ENCODE measurements at regions not wholly inside any gene's neighbourhood (a gene's known extent, or its start where the extent isn't known, plus 50 kb on each side); places are given as distances from the start of the nearest gene placed in this dataset.
"Not testable (repeated sequence)": the region's sequence is repeated elsewhere in the genome, so short reads cannot be mapped to it uniquely, and the experiment has no call there.

DNA sequence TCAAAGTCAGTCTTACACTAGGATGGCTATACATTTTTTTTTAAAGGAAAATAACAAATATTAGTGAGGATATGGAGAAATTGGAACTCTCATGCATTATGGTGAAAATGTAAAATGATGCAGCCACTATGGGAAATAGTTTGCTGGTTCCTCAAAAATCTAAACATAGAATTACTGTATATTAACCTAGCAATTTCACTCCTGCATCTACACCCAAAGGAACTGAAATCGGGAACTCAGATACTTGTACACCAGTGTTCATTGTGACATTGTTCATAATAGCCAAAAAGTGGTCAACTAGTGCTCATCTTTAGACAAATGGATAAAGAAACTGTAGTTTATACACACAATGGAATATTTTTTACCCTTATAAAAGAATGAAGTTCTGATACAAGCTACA is 110.7 kb downstream of the UTRN start:
- no peak for ATAC-seq

DNA sequence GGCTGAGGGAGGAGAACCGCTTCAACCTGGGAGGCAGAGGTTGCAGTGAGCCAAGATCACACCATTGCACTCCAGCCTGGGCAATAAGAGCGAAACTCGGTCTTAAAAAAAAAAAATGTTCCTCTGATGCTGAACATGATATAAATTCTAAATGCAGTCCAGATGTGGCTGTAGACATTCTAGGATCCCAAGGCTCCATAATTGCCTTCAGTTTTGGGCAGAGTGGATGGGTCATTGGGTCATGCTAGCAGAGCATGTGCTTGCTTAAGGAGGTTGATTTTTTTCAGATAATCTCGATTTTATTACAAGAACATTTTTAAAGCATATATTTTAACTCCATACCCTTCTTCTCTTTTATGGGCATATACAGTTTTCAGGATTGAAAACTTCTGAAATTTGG is 112.0 kb downstream of the UTRN start:
- no peak for ATAC-seq

DNA sequence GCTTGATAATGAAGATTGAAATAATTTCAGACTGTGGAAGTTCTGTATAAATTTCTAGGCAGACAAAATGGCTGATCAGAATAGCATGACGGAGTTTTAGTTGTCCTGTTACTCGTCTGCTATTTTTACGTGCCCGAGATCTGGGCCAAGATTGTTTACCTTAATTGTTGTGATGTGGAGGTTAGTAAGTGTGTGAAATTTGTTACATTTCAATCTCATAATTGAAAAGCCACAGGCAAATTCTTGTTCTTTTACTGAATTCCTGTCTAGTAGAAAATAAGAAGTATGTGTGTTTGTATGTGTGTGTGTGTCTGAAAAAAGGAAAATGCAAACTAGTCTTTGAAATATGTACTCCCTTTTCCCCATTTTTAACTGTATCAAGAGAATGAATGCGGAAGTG is 115.2 kb downstream of the UTRN start:
- no peak for ATAC-seq

DNA sequence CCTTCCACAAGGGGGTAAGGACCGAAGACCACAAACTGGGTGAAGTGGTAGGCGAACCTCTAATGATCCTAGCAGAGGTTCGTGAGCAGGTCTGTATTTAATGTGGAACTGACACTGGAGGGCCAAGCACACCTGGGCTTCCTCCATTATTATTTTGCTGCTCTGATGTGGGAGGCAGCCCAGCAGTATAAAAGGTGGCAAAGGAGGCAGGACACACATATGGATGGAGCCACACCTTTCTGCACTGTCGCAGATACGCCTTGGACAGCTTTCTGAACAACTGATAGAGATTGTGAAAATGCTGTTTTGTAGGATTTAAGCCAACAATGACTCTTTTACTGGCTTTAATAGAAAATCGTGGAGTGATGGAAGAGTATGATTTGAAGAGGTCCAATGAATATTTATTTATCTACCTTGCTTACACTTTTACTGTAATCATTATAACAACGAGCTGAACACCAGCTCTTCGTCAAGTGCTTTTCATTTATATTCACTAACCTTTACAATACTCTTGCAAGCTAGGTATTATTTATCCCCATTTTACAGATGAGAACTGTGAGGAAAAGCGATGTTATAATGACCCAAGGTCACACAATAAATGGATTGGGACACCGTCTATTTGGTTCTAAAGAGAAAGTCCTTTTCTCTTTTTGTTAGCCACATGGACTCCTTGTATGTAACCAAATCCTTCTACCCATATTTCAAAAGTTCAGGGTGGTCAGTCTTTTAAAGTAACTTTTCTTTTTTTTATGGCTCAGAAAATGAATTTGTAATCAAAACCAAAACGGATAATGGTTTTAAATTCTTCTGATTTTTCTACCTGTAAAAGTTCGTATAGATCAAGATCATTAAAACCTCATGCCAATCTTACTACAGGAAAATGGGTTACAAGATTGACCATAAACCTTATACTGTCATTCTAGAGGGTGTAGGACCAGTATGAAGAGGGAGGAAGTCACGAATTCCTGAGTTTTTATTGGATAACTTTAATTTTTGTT is 116.9 kb downstream of the UTRN start:
- no peak for ATAC-seq

DNA sequence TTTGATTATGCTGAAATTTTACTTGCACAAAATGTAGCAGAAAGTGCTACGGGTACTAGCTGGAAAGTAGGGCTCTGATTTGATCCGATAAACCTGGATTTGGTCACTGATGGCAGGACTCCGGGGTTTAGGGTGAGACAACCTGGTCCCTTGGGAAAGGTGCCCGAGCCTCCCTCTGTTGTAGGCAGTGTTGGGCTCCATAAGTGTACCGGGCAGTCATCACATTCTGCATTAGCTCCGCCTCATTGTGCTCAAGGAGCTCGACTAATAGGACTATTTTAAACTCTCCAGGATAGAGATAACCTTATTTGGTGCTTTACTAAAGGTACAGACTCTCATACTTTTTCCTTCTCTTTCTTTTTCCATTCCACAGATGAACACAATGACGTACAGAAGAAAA is 117.6 kb downstream of the UTRN start:
- ATAC-seq: no peak

DNA sequence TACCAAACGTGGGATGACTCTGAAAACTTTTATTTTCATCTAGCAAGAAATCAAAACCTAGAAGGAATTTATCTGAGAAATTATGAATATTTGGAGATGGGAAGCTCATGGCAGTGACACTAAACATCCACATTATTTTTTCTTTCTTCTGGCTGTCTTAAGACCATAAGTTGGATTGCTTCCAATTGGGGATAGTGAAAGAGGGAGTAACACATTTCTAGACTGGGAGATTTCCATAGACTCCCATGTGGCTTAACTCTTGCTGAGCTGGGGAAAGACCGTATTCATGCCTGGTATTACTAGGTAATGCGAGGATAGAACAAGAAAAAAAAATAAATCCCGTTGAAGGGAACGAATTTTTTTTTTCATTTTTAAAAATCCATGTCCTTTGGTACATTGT is 120.0 kb downstream of the UTRN start:
- no peak for ATAC-seq

DNA sequence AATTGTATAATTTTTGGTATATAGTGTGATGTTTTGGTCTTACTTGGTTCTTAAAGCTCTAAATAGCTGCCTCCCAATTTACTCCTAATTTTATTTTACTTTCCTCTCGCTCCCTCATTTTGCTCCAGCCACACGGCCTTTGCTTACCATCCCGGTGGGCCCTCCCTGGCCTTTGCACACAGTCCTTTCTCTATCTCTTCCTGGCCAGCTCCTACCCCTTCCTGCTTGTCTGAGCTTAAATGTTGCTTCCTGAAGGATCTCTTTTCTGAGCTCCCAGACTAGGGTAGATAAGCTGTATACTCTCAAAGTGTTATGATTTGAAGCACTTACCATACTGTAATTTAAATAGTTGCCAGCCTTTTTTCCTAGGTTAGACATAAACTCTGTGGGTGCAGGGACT is 121.7 kb downstream of the UTRN start:
- no peak for ATAC-seq

DNA sequence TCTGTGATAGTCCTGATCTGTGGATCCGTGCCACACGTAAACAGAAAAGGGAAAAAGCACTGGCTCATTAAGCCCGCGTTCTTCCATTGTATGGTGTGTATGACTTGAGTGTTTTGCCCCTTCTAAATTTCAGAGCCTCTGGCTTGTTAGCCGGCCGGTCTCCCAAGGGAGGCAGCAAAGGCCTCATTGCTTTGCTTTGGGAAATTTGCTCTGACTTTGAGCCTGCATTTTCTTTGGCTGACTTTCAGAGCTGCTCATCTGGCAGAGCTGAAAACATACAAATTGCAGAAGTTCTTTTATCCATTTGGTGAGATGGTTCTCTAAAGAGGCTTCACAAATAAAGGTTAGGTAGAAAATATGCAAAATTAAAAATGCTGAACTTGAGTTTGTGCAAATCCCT is 123.0 kb downstream of the UTRN start:
- no peak for ATAC-seq

DNA sequence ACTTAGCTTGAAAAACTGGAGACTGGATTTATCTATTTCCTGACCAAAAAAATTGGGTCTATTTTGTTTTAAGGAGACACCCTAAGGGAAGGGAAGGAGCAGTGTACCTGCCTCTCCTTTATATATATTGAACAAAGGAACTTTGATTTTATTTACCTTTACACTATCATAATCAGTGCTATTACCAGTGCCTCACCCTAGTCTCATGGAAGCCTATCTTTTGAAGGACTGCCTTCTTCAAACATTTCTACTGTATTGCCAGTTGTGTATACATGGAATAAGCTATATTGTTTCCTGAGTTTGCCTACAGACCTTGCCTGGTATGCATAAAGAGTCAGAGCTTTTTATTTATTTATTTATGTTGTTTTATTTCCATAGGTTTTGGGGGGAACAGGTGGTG is 124.9 kb downstream of the UTRN start:
- no peak for ATAC-seq

DNA sequence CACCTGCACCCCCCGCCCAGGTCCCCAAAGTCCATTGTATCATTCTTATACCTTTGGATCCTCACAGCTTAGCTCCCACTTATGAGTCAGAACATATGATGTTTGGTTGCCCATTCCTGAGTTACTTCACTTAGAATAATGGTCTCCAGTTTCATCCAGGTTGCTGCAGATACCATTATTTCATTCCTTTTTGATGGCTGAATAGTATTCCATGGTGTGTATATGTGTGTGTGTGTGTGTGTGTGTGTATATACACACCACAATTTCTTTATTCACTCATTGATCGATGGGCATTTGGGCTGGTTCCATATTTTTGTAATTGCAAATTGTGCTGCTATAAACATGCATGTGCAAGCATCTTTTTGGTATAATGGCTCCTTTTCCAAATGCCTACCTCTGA is 125.4 kb downstream of the UTRN start:
- not testable (repeated sequence) for ATAC-seq

DNA sequence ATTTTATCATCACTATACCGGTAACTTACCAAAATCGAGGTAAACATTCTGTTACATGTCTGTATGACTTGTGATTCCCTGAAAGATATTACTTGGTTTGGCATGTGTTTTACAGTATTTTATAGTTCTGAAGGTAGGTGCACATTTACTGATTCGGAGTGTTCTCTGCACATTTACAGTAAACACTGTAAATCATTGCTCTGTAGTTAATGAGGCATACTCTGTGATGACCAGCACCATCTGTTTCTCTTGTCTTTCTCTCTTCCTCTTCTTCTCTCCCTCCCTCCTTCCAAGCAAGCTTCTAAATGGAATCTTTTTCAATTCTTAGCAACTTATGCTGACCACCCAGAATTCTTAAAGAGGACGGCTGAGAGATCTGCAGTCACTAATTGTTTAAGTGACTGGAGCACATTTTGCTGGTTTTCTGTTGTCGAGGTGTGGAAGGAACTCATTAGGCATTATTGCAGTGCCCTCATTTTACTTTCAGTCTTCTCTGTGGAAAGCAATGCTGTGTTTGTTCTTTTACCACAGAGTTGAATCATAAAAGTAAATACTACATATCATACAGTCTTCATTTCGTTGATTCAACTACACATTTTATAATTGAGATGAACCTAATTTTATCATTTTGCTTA is 126.5 kb downstream of the UTRN start:
- no peak for ATAC-seq

DNA sequence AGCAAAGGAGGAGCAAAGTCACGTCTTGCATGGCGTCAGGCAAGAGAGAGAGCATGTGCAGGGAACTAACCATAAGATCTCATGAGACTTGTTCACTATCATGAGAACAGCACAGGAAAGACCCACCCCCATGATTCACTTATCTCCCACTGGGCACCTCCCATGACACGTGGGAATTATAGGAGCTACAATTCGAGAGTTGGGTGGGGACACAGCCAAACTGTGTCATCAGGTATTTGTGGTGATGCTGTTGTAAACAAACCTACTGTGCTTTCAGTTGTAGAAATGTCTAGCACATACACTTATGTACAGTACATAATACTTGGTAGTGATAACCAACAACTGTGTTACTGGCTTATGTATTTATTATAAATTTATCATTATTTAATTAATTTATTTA is 128.3 kb downstream of the UTRN start:
- ATAC-seq: no peak

DNA sequence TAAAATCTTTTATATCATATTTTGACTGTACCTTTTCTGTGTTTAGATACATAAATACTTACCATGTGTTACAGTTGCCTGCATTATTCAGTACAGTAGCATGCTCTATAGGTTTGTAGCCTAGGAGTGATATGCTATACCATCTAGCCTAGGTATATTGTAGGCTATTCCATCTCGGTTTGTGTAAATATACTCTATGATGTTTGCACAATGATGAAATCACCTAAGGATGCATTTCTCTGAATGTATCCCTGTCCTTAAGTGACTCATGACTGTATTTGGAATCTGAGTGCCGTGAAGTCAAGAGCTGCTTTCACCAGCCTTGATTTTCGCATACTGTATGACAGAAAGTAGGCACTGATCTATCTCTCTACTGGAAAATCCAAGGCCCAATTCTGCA is 129.9 kb downstream of the UTRN start:
- ATAC-seq: peak; percentile 69

DNA sequence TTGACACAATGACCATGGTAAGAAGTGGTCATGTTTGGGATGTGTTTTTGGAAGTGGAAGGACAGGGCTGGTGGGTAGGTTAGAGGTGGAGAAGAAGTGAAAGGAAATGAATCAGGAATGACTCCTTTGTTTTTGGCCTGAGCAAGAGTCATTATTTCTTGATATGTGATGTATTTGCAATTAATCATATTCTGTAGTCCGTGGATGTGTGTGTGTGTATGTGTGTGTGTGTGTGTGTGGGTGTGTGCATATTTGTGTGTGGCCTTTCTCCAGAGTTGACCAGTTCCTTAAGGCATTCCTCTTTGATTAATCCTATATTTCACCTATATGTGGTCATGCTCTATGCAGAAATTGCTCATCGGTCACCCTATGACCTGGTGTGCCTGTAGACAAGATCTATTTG is 130.7 kb downstream of the UTRN start:
- ATAC-seq: peak; percentile 80

DNA sequence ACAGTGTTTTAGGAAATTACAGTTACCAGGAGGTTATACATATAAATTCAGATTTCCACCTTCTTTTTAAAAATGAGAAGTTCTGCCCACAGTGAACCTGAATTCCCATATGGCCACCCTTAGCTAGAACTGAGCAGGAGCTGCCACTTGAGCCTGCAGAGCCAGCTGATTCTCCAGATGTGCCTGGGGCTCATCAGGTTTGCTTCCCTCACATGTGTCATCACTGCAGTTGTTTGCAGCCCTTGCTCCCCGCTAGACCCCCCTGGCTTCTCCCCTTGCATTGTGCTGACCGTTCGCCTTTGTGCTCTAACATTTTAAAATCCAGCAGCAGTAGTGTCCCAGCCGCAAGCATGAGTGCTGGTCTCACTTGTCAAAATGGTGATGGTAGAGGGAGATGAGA is 131.1 kb downstream of the UTRN start:
- ATAC-seq: no peak

DNA sequence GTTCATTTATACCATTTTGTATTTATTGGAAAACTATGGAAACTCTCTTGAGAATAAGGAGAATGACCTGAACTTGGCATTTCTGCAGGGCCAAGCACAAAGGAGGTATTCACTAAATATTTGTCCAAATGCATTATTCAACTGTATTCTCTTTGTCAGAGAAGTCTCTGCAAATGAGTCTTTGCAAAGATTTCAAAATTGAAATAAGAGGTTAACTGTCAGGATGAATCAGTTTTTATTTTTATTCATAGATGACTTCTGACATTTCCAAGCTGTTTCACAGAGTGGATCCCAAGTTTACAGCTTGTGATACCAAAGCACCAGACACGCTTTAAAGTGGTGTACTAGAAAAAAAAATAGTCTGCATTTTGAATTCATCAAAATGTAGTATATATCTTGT is 131.6 kb downstream of the UTRN start:
- no peak for ATAC-seq

DNA sequence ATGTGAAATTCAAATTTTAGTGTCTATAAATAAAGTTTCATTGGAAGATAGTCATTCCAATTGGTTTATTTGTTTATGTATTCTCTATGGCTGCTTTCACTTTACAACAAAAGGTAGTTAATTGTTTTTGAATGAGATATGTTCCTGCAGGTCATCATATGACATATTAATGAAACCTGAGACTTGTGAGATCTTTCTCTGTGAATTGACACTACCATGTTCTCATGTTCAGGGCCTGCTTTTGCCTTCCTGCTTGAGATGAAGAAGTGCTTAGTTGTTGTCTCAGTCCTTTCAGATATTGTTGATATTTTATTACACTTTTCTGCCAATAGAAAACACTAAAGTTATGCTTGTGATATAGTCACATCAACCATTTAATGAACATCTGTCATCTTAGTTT is 132.5 kb downstream of the UTRN start:
- ATAC-seq: no peak

DNA sequence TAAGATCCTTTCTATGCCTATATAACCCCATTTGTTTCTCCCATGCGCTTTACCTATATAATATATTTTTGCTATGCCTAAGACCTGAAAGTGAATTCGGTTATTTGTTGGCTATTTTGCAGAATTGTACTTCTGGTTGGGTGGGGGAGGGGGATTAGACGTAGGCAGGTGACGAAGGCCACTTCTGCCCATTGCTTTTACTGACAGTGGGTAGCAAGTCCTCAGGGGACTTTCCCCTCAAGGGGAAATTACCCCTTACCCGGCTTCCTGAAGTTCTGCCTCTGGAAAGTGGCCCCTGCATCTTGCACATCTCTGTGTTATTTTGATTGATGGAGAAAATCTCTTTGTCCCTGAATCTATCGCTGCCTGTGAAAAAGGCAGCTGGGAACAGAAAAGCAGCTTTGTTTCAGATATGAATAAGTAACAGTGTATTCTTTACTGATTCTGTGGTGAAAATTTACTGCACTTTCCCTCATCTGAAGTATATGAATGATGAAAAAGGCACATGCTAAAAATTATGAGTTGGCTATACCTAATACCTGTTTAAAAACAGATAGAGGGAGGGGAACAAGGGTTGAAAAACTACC is 133.9 kb downstream of the UTRN start:
- ATAC-seq: no peak

DNA sequence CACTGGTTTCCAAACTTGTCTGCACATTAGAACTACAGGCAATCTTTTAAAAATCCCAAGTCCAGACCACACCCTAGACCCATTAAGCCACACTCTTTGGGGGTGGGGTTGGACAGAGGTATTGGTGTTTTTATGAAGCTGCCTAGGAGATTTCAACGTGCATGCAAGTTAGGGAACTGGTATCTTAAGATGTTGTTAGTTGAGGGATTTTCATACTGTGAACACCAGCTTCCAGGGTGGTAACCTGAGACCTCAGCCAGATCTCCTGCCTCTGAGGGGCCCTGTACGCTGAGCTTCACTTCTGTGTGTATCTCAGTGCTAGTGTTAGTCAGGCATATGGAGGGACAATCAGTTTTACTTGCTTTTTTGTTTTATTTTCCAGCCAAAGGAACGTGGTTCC is 138.0 kb downstream of the UTRN start:
- no peak for ATAC-seq

DNA sequence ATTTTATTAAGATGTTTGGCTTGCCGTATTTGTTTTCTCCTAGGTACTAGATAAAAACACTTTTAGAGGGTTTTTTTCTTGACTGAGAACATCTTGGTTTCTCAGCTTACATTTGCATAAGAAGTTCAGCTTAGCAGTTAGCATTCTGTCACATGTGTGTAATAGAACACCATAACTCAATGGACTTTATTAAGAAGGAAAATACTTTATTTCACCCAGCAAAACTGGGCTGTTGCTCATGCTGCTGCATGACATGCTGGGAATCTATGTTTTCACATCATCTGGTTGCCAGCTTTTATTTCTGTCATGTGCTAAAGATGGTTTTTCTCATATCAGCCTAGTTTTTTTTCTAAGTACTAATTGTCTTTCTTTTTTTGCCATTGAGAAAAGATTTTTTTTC is 144.6 kb downstream of the UTRN start:
- no peak for ATAC-seq

DNA sequence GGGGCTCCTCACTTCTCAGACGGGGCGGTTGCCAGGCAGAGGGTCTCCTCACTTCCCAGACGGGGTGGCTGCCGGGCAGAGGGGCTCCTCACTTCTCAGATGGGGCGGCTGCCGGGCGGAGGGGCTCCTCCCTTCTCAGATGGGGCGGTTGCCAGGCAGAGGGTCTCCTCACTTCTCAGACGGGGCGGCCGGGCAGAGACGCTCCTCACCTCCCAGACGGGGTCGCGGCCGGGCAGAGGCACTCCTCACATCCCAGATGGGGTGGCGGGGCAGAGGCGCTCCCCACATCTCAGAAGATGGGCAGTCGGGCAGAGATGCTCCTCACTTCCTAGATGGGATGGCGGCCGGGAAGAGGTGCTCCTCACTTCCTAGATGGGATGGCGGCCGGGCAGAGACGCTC is 148.3 kb downstream of the UTRN start:
- ATAC-seq: not testable (repeated sequence)

DNA sequence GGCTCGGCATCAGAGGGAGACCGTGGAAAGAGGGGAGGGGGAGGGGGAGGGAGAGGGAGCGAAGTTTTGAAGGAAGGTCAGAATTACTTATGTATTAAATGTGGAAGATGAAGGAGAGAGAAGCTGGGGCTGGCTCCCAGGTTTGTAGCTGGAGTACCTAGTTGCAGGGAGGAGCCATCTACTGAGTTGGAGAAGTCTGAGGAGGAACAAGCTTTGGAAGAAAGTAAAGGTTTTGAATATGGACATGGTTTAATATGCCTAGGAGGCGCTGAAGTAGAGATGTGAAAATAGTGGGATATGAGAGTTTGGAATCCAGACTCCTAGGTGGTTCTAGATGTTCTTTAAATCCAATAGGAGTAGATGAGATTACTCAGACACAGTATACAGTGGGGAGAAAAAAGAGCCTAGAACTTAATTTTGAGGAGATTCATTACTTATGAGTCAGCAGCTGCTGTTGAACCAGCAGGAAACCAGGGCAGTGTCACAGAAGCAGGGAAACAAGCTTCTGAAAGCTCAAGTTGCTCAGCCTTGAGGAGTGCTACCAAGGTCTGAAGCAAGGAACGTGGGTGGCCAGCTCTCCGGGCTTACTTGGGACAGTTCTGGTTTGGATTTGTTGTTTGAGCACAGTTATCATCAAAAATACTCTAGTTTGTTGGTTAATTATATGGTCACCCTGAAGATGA is 149.3 kb downstream of the UTRN start:
- ATAC-seq: peak; percentile 45
